ENCODE measurements at regions not wholly inside any gene's neighbourhood (a gene's known extent, or its start where the extent isn't known, plus 50 kb on each side); places are given as distances from the start of the nearest gene placed in this dataset.

- no peak for TF ChIP-seq JUND (IDR thresholded peaks at IDR 0.05)
- no peak for TF ChIP-seq CTCF (IDR thresholded peaks at IDR 0.05)
- no peak for TF ChIP-seq EP300 (IDR thresholded peaks at IDR 0.05; ENCODE audit: borderline replicate concordance in 1 of 2, low read depth in 1 of 2, low read length in 1 of 2)
- TF ChIP-seq ZBTB33 (IDR thresholded peaks at IDR 0.05; ENCODE audit: borderline replicate concordance, low read depth), result no peak
- TF ChIP-seq USF2 (IDR thresholded peaks at IDR 0.05; ENCODE audit: borderline replicate concordance, low read depth, low read length), result no peak
- no peak for TF ChIP-seq MEF2A (IDR thresholded peaks at IDR 0.05; ENCODE audit: borderline replicate concordance, low read depth)
- no peak for TF ChIP-seq NRF1 (IDR thresholded peaks at IDR 0.05; ENCODE audit: low read depth, low read length)
- no peak for TF ChIP-seq MAX (IDR thresholded peaks at IDR 0.05; ENCODE audit: low read depth)
- TF ChIP-seq RXRA (IDR thresholded peaks at IDR 0.05; ENCODE audit: borderline replicate concordance, low read depth), result no peak
- no peak for TF ChIP-seq RCOR1 (IDR thresholded peaks at IDR 0.05; ENCODE audit: low read length)
These were observed 82.1 kb upstream of the ONECUT1 start for GRCh38 chr15:52872036-52872818.

All from SK-N-SH (cell line).